Right lobe of liver (tissue), 4 donors: ENCODE measurements at regions not wholly inside any gene's neighbourhood (a gene's known extent, or its start where the extent isn't known, plus 50 kb on each side); places are given as distances from the start of the nearest gene placed in this dataset.
"Not testable (repeated sequence)": the region's sequence is repeated elsewhere in the genome, so short reads cannot be mapped to it uniquely, and the experiment has no call there.

Experiments
- CTCF ChIP-seq, 4 donors: fragments of 200-600 bp in 3 of 4; fragments of 450-650 bp in 1 of 4; IDR thresholded peaks; one replicate each; pipeline versions ENCODE4 v1.5.1 to v1.8.0; 2016 to 2022; ENCODE audit warnings: antibody characterized with exemption in 4 of 4, mild to moderate bottlenecking in 2 of 4
- POLR2A ChIP-seq: fragments of 450-650 bp; IDR thresholded peaks from one replicate; pipeline ENCODE4 v1.6.1; 2017; ENCODE audit warnings: antibody characterized with exemption, mild to moderate bottlenecking
- donor health status: DM: no; HTN: no; CAD: no.
- donor health status: DM: no; HTN: no; CAD: no.
- donor health status: DM: no; HTN: yes; CAD: no.

GRCh38 chr2:39960681-39961080 is 181.6 kb upstream of the THUMPD2 start:
- TF ChIP-seq POLR2A; CTCF (IDR thresholded peaks at IDR 0.05): not testable (repeated sequence)
